Tibial nerve (tissue), 4 donors: ENCODE measurements at regions not wholly inside any gene's neighbourhood (a gene's known extent, or its start where the extent isn't known, plus 50 kb on each side); places are given as distances from the start of the nearest gene placed in this dataset.

Experiments used
- DNase-seq, 2 donors: peaks; one replicate each; pipeline ENCODE4 v3.0.0-alpha.2; 2019; ENCODE audit warnings: low spot score in 2 of 2
- H3K27ac ChIP-seq, 4 donors: fragments of 200-600 bp; sonication (generic) in 3 of 4; one replicate each; pipeline ENCODE4 v1.5.1; 2017 to 2019; ENCODE audit warnings: mild to moderate bottlenecking in 1 of 4
- H3K27me3 ChIP-seq, 2 donors: fragments of 200-600 bp; sonication (generic) in 1 of 2; one replicate each; pipeline versions ENCODE4 v1.5.1 to v1.6.0; 2017 to 2019
- H3K36me3 ChIP-seq, 3 donors: fragments of 200-600 bp; sonication (generic); one replicate each; pipeline ENCODE4 v1.5.1; 2018 to 2019
- H3K4me1 ChIP-seq, 4 donors: fragments of 200-600 bp; sonication (generic) in 3 of 4; one replicate each; pipeline ENCODE4 v1.5.1; 2017 to 2019
- H3K4me3 ChIP-seq, 4 donors: fragments of 200-600 bp; sonication (generic) in 3 of 4; one replicate each; pipeline ENCODE4 v1.5.1; 2017 to 2019; ENCODE audit warnings: mild to moderate bottlenecking in 1 of 4, moderate library complexity in 1 of 4
- H3K9me3 ChIP-seq, 4 donors: fragments of 200-600 bp; sonication (generic) in 3 of 4; one replicate each; pipeline ENCODE4 v1.5.1; 2017 to 2019
- EP300 ChIP-seq, 2 donors: sonication (generic); formaldehyde crosslinking; IDR thresholded peaks; one replicate each; pipeline ENCODE4 v1.6.1; 2017; ENCODE audit warnings: antibody characterized with exemption in 2 of 2, mild to moderate bottlenecking in 1 of 2
- POLR2A ChIP-seq, 2 donors: fragments of 450-650 bp; IDR thresholded peaks; one replicate each; pipeline ENCODE4 v1.6.1; 2017; ENCODE audit warnings: antibody characterized with exemption in 2 of 2, mild to moderate bottlenecking in 2 of 2, moderate library complexity in 2 of 2
- WGBS, 2 donors: methylation state at CpG; one replicate each; pipeline ENCODE4 v1.1.5; 2018; 5-methylcytosine and 5-hydroxymethylcytosine counted together
- TF ChIP-seq, protein P1 (sequence below), 5 experiments: fragments of 200-600 bp in 3 of 5; fragments of 450-650 bp in 2 of 5; sonication (generic) in 3 of 5; IDR thresholded peaks; one replicate each; pipeline ENCODE4 v1.5.1; 2016 to 2019; ENCODE audit warnings: antibody characterized with exemption in 5 of 5, mild to moderate bottlenecking in 3 of 5, moderate library complexity in 2 of 5

GRCh38 chr9:108149326-108149725, 659.8 kb upstream of the KLF4 start:
- no peak for DNase-seq
- Histone ChIP-seq H3K27ac (no peak overlapping the region), H3K4me1 (peaks cover 0 to 22% (median 0%) of the 10 kb centered on the region in 4 donors), H3K27me3 (no peaks in the 10 kb centered on the region), H3K4me3 (no peak overlapping the region), H3K9me3 (no peaks in the 10 kb centered on the region), H3K36me3 (no peaks in the 10 kb centered on the region)
- TF ChIP-seq, protein P1, sequence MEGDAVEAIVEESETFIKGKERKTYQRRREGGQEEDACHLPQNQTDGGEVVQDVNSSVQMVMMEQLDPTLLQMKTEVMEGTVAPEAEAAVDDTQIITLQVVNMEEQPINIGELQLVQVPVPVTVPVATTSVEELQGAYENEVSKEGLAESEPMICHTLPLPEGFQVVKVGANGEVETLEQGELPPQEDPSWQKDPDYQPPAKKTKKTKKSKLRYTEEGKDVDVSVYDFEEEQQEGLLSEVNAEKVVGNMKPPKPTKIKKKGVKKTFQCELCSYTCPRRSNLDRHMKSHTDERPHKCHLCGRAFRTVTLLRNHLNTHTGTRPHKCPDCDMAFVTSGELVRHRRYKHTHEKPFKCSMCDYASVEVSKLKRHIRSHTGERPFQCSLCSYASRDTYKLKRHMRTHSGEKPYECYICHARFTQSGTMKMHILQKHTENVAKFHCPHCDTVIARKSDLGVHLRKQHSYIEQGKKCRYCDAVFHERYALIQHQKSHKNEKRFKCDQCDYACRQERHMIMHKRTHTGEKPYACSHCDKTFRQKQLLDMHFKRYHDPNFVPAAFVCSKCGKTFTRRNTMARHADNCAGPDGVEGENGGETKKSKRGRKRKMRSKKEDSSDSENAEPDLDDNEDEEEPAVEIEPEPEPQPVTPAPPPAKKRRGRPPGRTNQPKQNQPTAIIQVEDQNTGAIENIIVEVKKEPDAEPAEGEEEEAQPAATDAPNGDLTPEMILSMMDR (IDR thresholded peaks at IDR 0.05): no peak
- no peak for TF ChIP-seq POLR2A (IDR thresholded peaks at IDR 0.05)
- TF ChIP-seq EP300 (IDR thresholded peaks at IDR 0.05): no peak
- 71 to 75% methylated on average over 4 of the region's 4 CpGs for WGBS, 2 donors

GRCh38 chr9:108142504-108143201, 653.1 kb upstream of the KLF4 start:
- Histone ChIP-seq H3K27me3 (no peaks in the 10 kb centered on the region), H3K4me1 (peaks cover 0 to 34% (median 18%) of the 10 kb centered on the region in 4 donors), H3K4me3 (no peak overlapping the region), H3K9me3 (no peaks in the 10 kb centered on the region), H3K36me3 (no peaks in the 10 kb centered on the region), H3K27ac (peak overlapping the region; percentile 76 to 92 (median 84))
- TF ChIP-seq, protein P1 (IDR thresholded peaks at IDR 0.05): peak in 1 of 5 experiments; percentile 29
- TF ChIP-seq EP300 (IDR thresholded peaks at IDR 0.05) (peak; percentile 65 to 99), POLR2A (IDR thresholded peaks at IDR 0.05) (no peak)
- WGBS, 2 donors: 8 to 17% methylated on average over 8 to 10 of the region's 10 CpGs
- peak; percentile 76 to 84 for DNase-seq

DNA sequence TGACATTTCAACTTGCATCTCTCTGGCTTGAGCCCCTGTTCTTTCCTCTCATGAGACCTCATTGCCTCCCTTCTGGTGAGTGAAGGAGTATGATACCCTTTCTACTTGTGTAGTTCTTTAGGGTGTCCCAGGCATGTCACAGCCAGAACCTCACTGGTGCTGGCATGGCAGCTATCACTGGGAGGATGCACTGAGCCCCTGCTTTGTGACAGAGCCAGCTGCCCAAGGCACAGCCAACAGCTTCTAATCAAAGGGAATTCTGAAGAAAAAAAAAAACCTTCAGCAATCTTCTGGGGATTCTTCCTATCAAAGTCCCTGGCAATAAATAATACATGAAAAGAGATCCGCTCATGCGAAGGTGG, 652.6 kb upstream of the KLF4 start:
- no peaks in the 10 kb centered on the region for H3K9me3 ChIP-seq
- no peaks in the 10 kb centered on the region for H3K27me3 ChIP-seq
- H3K4me3 ChIP-seq: no peak overlapping the region
- peaks cover 0 to 34% (median 18%) of the 10 kb centered on the region in 4 donors for H3K4me1 ChIP-seq
- TF ChIP-seq, protein P1 (IDR thresholded peaks at IDR 0.05): no peak
- TF ChIP-seq EP300 (IDR thresholded peaks at IDR 0.05): no peak
- no peak for TF ChIP-seq POLR2A (IDR thresholded peaks at IDR 0.05)
- peak overlapping the region; percentile 76 to 92 (median 84) for H3K27ac ChIP-seq
- DNase-seq: no peak
- 37 to 52% methylated on average over 2 of the region's 2 CpGs for WGBS, 2 donors
- no peaks in the 10 kb centered on the region for H3K36me3 ChIP-seq

- Histone ChIP-seq H3K9me3 (no peaks in the 10 kb centered on the region), H3K4me3 (no peak overlapping the region), H3K27ac (no peak overlapping the region), H3K36me3 (no peaks in the 10 kb centered on the region), H3K4me1 (peaks cover 0 to 34% (median 18%) of the 10 kb centered on the region in 4 donors), H3K27me3 (no peaks in the 10 kb centered on the region)
- DNase-seq: no peak
- 83 to 93% methylated on average over 2 of the region's 2 CpGs for WGBS, 2 donors
- TF ChIP-seq POLR2A (IDR thresholded peaks at IDR 0.05): no peak
- TF ChIP-seq EP300 (IDR thresholded peaks at IDR 0.05): no peak
- TF ChIP-seq, protein P1 (IDR thresholded peaks at IDR 0.05): no peak
Observed at GRCh38 chr9:108139900-108140299, 650.3 kb upstream of the KLF4 start.

DNA sequence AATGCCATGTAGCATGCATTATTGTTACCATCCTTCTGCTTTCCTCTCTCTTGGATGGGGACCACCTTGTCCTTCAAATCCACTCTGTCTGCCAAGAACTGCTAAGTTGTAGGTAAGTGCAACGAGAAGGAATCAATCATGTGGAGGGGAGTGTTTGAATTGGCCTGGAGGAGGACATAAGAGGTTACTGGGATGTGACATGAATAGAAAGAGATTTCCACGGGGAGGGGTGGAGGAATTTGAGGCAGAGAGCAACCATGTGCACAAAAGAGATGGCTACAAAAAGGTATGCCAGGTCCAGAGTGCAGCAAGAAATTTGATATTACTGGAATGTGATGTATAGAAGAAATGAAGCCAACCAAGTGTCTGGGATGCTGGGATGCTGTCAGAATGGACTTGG, 648.9 kb upstream of the KLF4 start:
- peaks cover 0 to 29% (median 17%) of the 10 kb centered on the region in 4 donors for H3K4me1 ChIP-seq
- TF ChIP-seq EP300 (IDR thresholded peaks at IDR 0.05) (no peak), POLR2A (IDR thresholded peaks at IDR 0.05) (no peak)
- TF ChIP-seq, protein P1 (IDR thresholded peaks at IDR 0.05): no peak
- H3K4me3 ChIP-seq: no peak overlapping the region
- DNase-seq: no peak
- no peaks in the 10 kb centered on the region for H3K9me3 ChIP-seq
- no peaks in the 10 kb centered on the region for H3K36me3 ChIP-seq
- no peaks in the 10 kb centered on the region for H3K27me3 ChIP-seq
- WGBS, 2 donors: 81 to 82% methylated on average over 2 of the region's 2 CpGs
- H3K27ac ChIP-seq: no peak overlapping the region
